Vagina (tissue), 2 donors: ENCODE measurements at regions not wholly inside any gene's neighbourhood (a gene's known extent, or its start where the extent isn't known, plus 50 kb on each side); places are given as distances from the start of the nearest gene placed in this dataset.

Experiments used
- POLR2A ChIP-seq, 2 donors: fragments of 450-650 bp; IDR thresholded peaks; one replicate each; pipeline ENCODE4 v1.6.1; 2017; ENCODE audit warnings: antibody characterized with exemption in 2 of 2, mild to moderate bottlenecking in 2 of 2, moderate library complexity in 2 of 2
- TF ChIP-seq, protein P1 (sequence below), 3 experiments: fragments of 450-650 bp in 2 of 3; fragments of 200-600 bp in 1 of 3; sonication (generic) in 1 of 3; IDR thresholded peaks; one replicate each; pipeline ENCODE4 v1.5.1; 2017 to 2019; ENCODE audit warnings: antibody characterized with exemption in 3 of 3, mild to moderate bottlenecking in 2 of 3, moderate library complexity in 2 of 3

DNA sequence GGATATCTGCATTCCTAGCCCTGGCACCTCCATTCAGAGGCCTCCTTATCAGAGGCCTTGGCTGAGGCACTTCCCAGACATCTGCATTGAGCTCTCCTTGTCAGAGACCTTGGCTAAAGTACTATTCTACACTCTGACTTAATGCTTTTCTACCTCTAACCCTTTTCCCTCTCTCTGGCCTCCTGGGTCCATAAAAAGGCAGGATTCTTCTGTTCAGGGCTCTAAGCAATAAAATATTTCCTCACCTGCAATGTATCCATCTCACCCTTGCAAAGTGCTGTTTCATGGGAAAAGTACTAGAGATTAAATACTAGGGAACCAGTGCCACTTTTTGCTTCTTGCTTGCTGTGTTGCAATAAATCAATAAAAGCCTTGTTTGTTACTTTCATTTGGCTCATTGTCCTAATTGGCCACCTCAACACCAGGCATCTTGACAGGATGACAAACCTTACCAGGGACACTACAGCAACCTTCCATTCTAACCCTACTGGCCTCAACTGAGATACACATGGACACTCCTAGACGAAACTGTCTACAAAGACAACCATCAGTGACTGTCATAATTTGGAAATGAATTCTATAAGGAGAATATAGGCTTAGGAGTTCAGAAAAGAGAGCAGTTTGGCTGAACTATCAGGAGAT is 106.5 kb upstream of the SETMAR start:
- TF ChIP-seq POLR2A (IDR thresholded peaks at IDR 0.05), result no peak
- TF ChIP-seq, protein P1, sequence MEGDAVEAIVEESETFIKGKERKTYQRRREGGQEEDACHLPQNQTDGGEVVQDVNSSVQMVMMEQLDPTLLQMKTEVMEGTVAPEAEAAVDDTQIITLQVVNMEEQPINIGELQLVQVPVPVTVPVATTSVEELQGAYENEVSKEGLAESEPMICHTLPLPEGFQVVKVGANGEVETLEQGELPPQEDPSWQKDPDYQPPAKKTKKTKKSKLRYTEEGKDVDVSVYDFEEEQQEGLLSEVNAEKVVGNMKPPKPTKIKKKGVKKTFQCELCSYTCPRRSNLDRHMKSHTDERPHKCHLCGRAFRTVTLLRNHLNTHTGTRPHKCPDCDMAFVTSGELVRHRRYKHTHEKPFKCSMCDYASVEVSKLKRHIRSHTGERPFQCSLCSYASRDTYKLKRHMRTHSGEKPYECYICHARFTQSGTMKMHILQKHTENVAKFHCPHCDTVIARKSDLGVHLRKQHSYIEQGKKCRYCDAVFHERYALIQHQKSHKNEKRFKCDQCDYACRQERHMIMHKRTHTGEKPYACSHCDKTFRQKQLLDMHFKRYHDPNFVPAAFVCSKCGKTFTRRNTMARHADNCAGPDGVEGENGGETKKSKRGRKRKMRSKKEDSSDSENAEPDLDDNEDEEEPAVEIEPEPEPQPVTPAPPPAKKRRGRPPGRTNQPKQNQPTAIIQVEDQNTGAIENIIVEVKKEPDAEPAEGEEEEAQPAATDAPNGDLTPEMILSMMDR (IDR thresholded peaks at IDR 0.05), result no peak
